ENCODE measurements at regions not wholly inside any gene's neighbourhood (a gene's known extent, or its start where the extent isn't known, plus 50 kb on each side); places are given as distances from the start of the nearest gene placed in this dataset.

- TF ChIP-seq POLR2A (IDR thresholded peaks at IDR 0.05), result no peak
- TF ChIP-seq CTCF (IDR thresholded peaks at IDR 0.05), result no peak
- TF ChIP-seq POLR2AphosphoS5 (IDR thresholded peaks at IDR 0.05), result no peak
Observed at GRCh38 chr2:235133837-235134236, 182.0 kb downstream of the SH3BP4 start.
